ENCODE measurements at regions not wholly inside any gene's neighbourhood (a gene's known extent, or its start where the extent isn't known, plus 50 kb on each side); places are given as distances from the start of the nearest gene placed in this dataset.

GRCh38 chr12:107378609-107379008 is 285.3 kb upstream of the CRY1 start:
- DNase-seq, result no peak

GRCh38 chr12:107379142-107379851 is 285.9 kb upstream of the CRY1 start:
- DNase-seq, result peak; percentile 73

GRCh38 chr12:107379852-107380567 is 286.7 kb upstream of the CRY1 start:
- peak; percentile 58 for DNase-seq

- no peak for DNase-seq
Measured at GRCh38 chr12:107384645-107385044, 291.3 kb upstream of the CRY1 start.

- DNase-seq, result peak; percentile 21
Measured at GRCh38 chr12:107385509-107385908, 292.2 kb upstream of the CRY1 start.

GRCh38 chr12:107386569-107386968 is 293.2 kb upstream of the CRY1 start:
- DNase-seq, result no peak

- DNase-seq, result no peak
Measured at GRCh38 chr12:107388263-107388662, 294.9 kb upstream of the CRY1 start.

GRCh38 chr12:107390414-107390813 is 295.2 kb upstream of the PWP1 start:
- no peak for DNase-seq

- no peak for DNase-seq
Measured at GRCh38 chr12:107393043-107393717, 292.4 kb upstream of the PWP1 start.

- DNase-seq, result no peak
Measured at GRCh38 chr12:107394693-107395092, 290.9 kb upstream of the PWP1 start.

- no peak for DNase-seq
Measured at GRCh38 chr12:107395817-107396216, 289.8 kb upstream of the PWP1 start.

GRCh38 chr12:107396991-107397390 is 288.6 kb upstream of the PWP1 start:
- no peak for DNase-seq

GRCh38 chr12:107397890-107398500 is 287.6 kb upstream of the PWP1 start:
- no peak for DNase-seq

GRCh38 chr12:107399046-107399445 is 286.6 kb upstream of the PWP1 start:
- DNase-seq, result no peak

- DNase-seq, result peak; percentile 28
Measured at GRCh38 chr12:107400686-107401447, 284.7 kb upstream of the PWP1 start.

GRCh38 chr12:107402041-107403022 is 283.3 kb upstream of the PWP1 start:
- DNase-seq, result peak; percentile 65

GRCh38 chr12:107404981-107405380 is 280.6 kb upstream of the PWP1 start:
- DNase-seq, result peak; percentile 41

- DNase-seq, result no peak
Measured at GRCh38 chr12:107405436-107405835, 280.2 kb upstream of the PWP1 start.

- DNase-seq, result no peak
Measured at GRCh38 chr12:107406932-107407331, 278.7 kb upstream of the PWP1 start.

GRCh38 chr12:107411792-107412535 is 273.6 kb upstream of the PWP1 start:
- DNase-seq, result peak; percentile 91

GRCh38 chr12:107415071-107415470 is 270.5 kb upstream of the PWP1 start:
- DNase-seq, result peak; percentile 81

Data from EL (cell line).